Activated CD8-positive, alpha-beta memory T cell treated with anti-CD3 and anti-CD28 coated beads for 4 hours (primary cell): ENCODE measurements at regions not wholly inside any gene's neighbourhood (a gene's known extent, or its start where the extent isn't known, plus 50 kb on each side); places are given as distances from the start of the nearest gene placed in this dataset.

ENCODE experiments used
- DNase-seq, 2 donors: peaks; one replicate each; pipeline ENCODE4 v3.0.0-alpha.2; 2020; ENCODE audit warnings: low read depth in 2 of 2

- no peak for DNase-seq
Observed at GRCh38 chr6:165082636-165083035, 226.8 kb downstream of the C6orf118 start.

- no peak for DNase-seq
Observed at GRCh38 chr6:165081944-165082532, 227.4 kb downstream of the C6orf118 start.

- no peak for DNase-seq
Observed at GRCh38 chr6:165077876-165078275, 231.5 kb downstream of the C6orf118 start.

GRCh38 chr6:165071906-165072305 lies 237.5 kb downstream of the C6orf118 start:
- no peak for DNase-seq

GRCh38 chr6:165060720-165061119 lies 248.7 kb downstream of the C6orf118 start:
- DNase-seq: no peak

- no peak for DNase-seq
Observed at GRCh38 chr6:165059032-165059431, 250.4 kb downstream of the C6orf118 start.

- no peak for DNase-seq
Observed at GRCh38 chr6:165056292-165056691, 253.1 kb downstream of the C6orf118 start.

- DNase-seq: no peak
Observed at GRCh38 chr6:165055231-165055630, 254.2 kb downstream of the C6orf118 start.

GRCh38 chr6:165052561-165053480 lies 256.6 kb downstream of the C6orf118 start:
- no peak for DNase-seq

GRCh38 chr6:165049362-165049761 lies 260.0 kb downstream of the C6orf118 start:
- DNase-seq: no peak

- DNase-seq: no peak
Observed at GRCh38 chr6:165047952-165048351, 261.5 kb downstream of the C6orf118 start.

- DNase-seq: no peak
Observed at GRCh38 chr6:165045631-165046030, 263.8 kb downstream of the C6orf118 start.

- DNase-seq: no peak
Observed at GRCh38 chr6:165042912-165043311, 266.5 kb downstream of the C6orf118 start.

GRCh38 chr6:165040440-165040839 lies 269.0 kb downstream of the C6orf118 start:
- DNase-seq: no peak

- DNase-seq: no peak
Observed at GRCh38 chr6:165034271-165034741, 275.1 kb downstream of the C6orf118 start.

GRCh38 chr6:165031502-165031901 lies 277.9 kb downstream of the C6orf118 start:
- DNase-seq: no peak

GRCh38 chr6:165025040-165025439 lies 284.4 kb downstream of the C6orf118 start:
- DNase-seq: no peak

GRCh38 chr6:165019681-165020080 lies 289.7 kb downstream of the C6orf118 start:
- no peak for DNase-seq

- DNase-seq: no peak
Observed at GRCh38 chr6:165015676-165016075, 293.7 kb downstream of the C6orf118 start.

GRCh38 chr6:165013701-165014100 lies 295.7 kb downstream of the C6orf118 start:
- DNase-seq: no peak

GRCh38 chr6:165012183-165012582 lies 297.2 kb downstream of the C6orf118 start:
- no peak for DNase-seq

- DNase-seq: no peak
Observed at GRCh38 chr6:165010556-165011535, 298.6 kb downstream of the C6orf118 start.
